ENCODE measurements at regions not wholly inside any gene's neighbourhood (a gene's known extent, or its start where the extent isn't known, plus 50 kb on each side); places are given as distances from the start of the nearest gene placed in this dataset.

DNA sequence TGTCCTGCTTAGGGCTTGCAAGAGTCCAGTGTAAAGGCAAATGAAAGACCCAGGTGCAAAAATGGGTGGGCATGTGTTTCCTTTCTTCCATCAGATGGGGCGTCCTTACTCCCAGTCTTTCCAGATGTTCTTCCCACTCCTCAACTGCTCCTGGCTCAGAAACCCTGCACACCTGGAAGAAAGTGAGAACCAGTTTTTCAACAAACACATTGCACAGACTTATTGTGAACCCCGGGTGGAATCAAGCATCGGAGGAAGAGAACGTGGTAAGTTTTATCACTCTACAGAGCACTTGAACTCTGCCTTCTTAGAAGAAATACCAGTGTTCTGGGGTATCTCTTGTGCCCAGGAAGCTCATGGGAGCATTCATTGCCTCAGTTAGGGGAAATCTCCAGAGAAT lies 93.3 kb downstream of the TMX1 start:
- TF ChIP-seq, protein P1, sequence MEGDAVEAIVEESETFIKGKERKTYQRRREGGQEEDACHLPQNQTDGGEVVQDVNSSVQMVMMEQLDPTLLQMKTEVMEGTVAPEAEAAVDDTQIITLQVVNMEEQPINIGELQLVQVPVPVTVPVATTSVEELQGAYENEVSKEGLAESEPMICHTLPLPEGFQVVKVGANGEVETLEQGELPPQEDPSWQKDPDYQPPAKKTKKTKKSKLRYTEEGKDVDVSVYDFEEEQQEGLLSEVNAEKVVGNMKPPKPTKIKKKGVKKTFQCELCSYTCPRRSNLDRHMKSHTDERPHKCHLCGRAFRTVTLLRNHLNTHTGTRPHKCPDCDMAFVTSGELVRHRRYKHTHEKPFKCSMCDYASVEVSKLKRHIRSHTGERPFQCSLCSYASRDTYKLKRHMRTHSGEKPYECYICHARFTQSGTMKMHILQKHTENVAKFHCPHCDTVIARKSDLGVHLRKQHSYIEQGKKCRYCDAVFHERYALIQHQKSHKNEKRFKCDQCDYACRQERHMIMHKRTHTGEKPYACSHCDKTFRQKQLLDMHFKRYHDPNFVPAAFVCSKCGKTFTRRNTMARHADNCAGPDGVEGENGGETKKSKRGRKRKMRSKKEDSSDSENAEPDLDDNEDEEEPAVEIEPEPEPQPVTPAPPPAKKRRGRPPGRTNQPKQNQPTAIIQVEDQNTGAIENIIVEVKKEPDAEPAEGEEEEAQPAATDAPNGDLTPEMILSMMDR (IDR thresholded peaks at IDR 0.05): no peak
- TF ChIP-seq POLR2AphosphoS5 (IDR thresholded peaks at IDR 0.05): no peak
- no peak for TF ChIP-seq POLR2A (IDR thresholded peaks at IDR 0.05)
